IPS-20b (cell line): ENCODE measurements at regions not wholly inside any gene's neighbourhood (a gene's known extent, or its start where the extent isn't known, plus 50 kb on each side); places are given as distances from the start of the nearest gene placed in this dataset.
"Not testable (repeated sequence)": the region's sequence is repeated elsewhere in the genome, so short reads cannot be mapped to it uniquely, and the experiment has no call there.

Source experiments
- H3K27ac ChIP-seq: one replicate; pipeline ENCODE4 v1.5.1; 2013; ENCODE audit warnings: low read length
- H3K27me3 ChIP-seq: 2 replicates; pipeline ENCODE4 v1.6.1; 2013; ENCODE audit warnings: mild to moderate bottlenecking, low read length, inconsistent platforms; ENCODE audit not compliant: insufficient read depth
- H3K36me3 ChIP-seq: 2 replicates; pipeline ENCODE4 v1.6.1; 2013; ENCODE audit warnings: low read depth, mild to moderate bottlenecking, inconsistent platforms, low read length, moderate library complexity; ENCODE audit not compliant: insufficient read depth
- H3K4me1 ChIP-seq: 2 replicates; pipeline ENCODE4 v1.6.1; 2013; ENCODE audit warnings: mild to moderate bottlenecking, control low read depth, inconsistent platforms, low read length, moderate library complexity; ENCODE audit not compliant: insufficient read depth
- H3K4me3 ChIP-seq: 2 replicates; pipeline ENCODE4 v1.5.1; 2013; ENCODE audit warnings: mild to moderate bottlenecking, low read length, inconsistent platforms
- H3K9ac ChIP-seq: 2 replicates; pipeline ENCODE4 v1.6.1; 2013; ENCODE audit warnings: low read depth, mild to moderate bottlenecking, inconsistent platforms, low read length, moderate library complexity
- H3K9me3 ChIP-seq: 2 replicates; pipeline ENCODE4 v1.6.1; 2013; ENCODE audit warnings: mild to moderate bottlenecking, low read depth, low read length, inconsistent platforms; ENCODE audit not compliant: insufficient read depth

DNA sequence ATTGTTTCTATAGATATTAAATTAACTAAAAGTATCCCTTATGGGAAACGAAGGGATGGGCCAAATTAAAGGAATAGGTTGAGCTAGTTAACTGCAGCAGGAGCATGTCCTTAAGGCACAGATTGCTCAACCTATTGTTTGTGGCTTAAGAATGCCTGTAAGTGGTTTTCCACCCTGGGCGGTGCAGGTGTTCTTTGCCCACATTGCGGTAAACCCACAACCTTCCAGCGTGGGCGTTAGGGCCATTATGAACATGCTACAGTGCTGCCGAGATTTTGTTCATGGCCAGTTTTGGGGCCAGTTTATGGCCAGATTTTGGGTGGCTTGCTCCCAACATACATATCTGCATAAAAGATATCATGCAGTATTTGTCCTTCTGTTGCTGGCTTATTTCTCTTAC is 1196.8 kb downstream of the NCAM2 start:
- H3K9ac ChIP-seq, H3K4me3 ChIP-seq, H3K27me3 ChIP-seq, H3K27ac ChIP-seq, H3K9me3 ChIP-seq, H3K36me3 ChIP-seq, H3K4me1 ChIP-seq: not testable (repeated sequence)

DNA sequence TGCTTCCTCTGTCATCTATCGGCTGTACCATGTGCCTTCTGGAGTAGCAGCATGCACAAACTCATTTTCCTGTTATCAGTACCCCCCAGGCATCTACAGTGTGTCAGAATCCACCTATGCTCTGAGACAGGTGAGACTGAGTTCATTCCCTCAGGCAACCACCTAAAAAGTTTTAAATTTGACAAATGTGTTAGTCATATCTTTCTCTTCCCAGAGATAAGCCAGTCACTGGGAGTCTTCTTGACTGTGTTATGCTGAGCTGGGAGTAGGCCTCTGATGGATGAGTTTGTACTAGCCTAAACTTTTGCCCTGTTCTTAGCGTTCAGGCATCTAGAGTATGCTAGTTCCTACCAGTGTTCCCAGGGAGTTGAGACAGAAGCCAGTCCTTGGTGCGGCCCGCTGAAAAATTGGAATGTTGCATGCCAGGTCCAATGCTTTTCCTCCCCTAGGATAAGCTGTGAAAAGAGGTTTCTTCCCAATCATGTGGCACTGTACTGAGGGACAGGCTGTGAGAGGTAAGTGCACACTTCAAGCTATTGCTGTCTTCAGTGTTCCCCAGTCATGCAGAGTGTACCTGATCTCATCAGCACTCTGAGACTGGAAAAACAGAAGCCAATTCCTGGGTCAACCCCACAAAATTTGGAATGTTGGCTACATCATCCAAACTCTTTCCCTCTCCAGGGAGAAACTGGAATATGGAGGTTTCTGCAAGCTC is 1202.3 kb downstream of the NCAM2 start:
- Histone ChIP-seq H3K27me3 (no peaks in the 10 kb centered on the region), H3K36me3 (no peaks in the 10 kb centered on the region), H3K4me1 (no peaks in the 10 kb centered on the region), H3K9me3 (no peaks in the 10 kb centered on the region), H3K4me3 (no peak overlapping the region), H3K27ac (no peak overlapping the region), H3K9ac (no peak overlapping the region)

DNA sequence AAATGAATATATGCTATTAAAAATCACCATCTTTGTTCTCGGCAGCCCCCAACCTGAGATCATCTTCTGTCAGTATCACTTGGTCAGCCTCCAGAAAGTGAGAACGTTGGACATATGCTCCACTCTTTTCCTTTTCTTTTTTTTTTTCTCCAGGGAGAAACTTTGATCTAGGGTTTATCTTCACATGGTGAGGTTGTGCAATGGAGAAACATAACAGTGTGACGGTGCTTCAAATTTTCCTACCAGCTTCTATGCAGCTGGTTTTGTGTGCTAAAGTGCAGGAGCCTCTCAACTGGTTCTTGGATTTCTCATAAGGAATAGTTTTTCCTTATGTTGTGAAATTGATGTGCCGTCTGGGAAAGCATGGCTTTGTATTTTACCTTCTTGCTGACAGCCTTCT is 1202.9 kb downstream of the NCAM2 start:
- Histone ChIP-seq H3K4me1 (no peaks in the 10 kb centered on the region), H3K27me3 (no peaks in the 10 kb centered on the region)

DNA sequence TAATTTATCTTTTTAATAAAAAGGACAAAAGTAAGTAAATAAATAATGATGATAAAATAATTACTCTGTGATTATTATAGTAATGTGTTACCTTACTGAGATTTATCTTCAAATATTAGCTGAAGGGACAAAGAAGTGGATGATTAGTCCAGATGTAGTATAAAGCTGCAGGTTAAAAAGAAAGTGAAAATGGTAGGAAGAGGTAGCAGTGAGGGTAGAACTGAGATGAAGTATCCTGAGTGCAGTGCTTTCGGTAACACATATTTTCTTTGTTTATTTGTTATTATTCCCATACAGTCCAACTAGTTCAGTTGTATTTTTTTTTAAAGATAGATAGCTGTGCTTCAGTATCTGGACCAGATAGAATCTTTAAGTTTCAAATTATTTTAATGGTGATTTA is 1203.5 kb downstream of the NCAM2 start:
- Histone ChIP-seq H3K4me3 (no peak overlapping the region), H3K9me3 (no peaks in the 10 kb centered on the region), H3K4me1 (no peaks in the 10 kb centered on the region), H3K36me3 (no peaks in the 10 kb centered on the region), H3K27ac (no peak overlapping the region), H3K27me3 (no peaks in the 10 kb centered on the region), H3K9ac (no peak overlapping the region)

More for the DNA sequence above, 1202.9 kb downstream of the NCAM2 start:
- no peak overlapping the region for H3K4me3 ChIP-seq
- no peak overlapping the region for H3K27ac ChIP-seq
- no peaks in the 10 kb centered on the region for H3K9me3 ChIP-seq
- H3K9ac ChIP-seq = no peak overlapping the region
- H3K36me3 ChIP-seq = no peaks in the 10 kb centered on the region

DNA sequence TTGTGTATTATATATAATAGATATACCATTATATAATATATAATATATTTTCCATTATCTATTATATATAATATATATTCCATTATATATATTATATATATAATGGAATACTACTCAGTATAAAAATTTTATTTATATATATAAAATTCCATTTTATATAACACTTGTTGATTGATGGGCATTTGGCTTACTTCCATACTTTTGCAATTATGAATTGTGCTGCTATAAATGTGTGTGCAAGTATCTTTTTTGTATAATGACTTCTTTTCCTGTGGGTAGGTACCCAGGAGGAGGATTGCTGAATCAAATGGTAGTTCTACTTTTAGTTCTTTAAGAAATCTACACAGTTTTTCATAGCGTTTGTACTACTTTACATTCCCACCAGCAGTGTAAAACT is 1211.1 kb downstream of the NCAM2 start:
- Histone ChIP-seq H3K4me3 (no peak overlapping the region), H3K4me1 (no peaks in the 10 kb centered on the region), H3K9ac (no peak overlapping the region), H3K9me3 (no peaks in the 10 kb centered on the region), H3K27me3 (no peaks in the 10 kb centered on the region), H3K36me3 (no peaks in the 10 kb centered on the region), H3K27ac (no peak overlapping the region)

DNA sequence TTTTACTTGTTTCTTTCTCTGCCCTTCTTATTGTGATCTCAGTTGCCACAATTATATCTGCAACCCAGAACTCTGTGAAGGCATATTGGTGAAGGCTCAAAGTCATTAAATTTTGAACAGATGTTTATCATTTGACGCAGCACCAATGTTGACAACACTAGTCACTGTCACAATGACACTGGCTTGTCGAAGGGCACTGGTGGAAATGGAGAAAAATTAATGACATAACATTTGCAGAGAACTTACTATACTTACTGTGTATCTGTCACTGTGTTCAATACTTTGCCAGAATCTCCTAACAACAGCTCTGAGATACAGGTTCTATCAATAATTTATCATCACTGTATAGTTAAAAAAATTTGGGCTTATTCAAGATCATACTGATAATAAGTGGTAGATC is 1213.7 kb downstream of the NCAM2 start:
- Histone ChIP-seq H3K9ac (no peak overlapping the region), H3K4me3 (no peak overlapping the region), H3K27me3 (no peaks in the 10 kb centered on the region), H3K9me3 (no peaks in the 10 kb centered on the region), H3K4me1 (no peaks in the 10 kb centered on the region), H3K27ac (no peak overlapping the region), H3K36me3 (no peaks in the 10 kb centered on the region)

- no peak overlapping the region for H3K27ac ChIP-seq
- no peak overlapping the region for H3K4me3 ChIP-seq
- no peaks in the 10 kb centered on the region for H3K4me1 ChIP-seq
- H3K9me3 ChIP-seq = no peaks in the 10 kb centered on the region
- no peaks in the 10 kb centered on the region for H3K36me3 ChIP-seq
- H3K27me3 ChIP-seq = no peaks in the 10 kb centered on the region
- no peak overlapping the region for H3K9ac ChIP-seq
These were observed 1225.2 kb downstream of the NCAM2 start for GRCh38 chr21:22223385-22223784.

- no peaks in the 10 kb centered on the region for H3K9me3 ChIP-seq
- no peaks in the 10 kb centered on the region for H3K27me3 ChIP-seq
- H3K4me3 ChIP-seq = no peak overlapping the region
- no peaks in the 10 kb centered on the region for H3K4me1 ChIP-seq
- no peaks in the 10 kb centered on the region for H3K36me3 ChIP-seq
- no peak overlapping the region for H3K9ac ChIP-seq
- H3K27ac ChIP-seq = no peak overlapping the region
These were observed 1226.1 kb downstream of the NCAM2 start for GRCh38 chr21:22224261-22224660.

- H3K27me3 ChIP-seq = no peaks in the 10 kb centered on the region
- H3K4me3 ChIP-seq = no peak overlapping the region
These were observed 1227.1 kb downstream of the NCAM2 start for GRCh38 chr21:22225299-22225698.

GRCh38 chr21:22231013-22231412 is 1232.8 kb downstream of the NCAM2 start:
- H3K4me1 ChIP-seq = no peaks in the 10 kb centered on the region
- no peak overlapping the region for H3K9ac ChIP-seq
- H3K27me3 ChIP-seq = no peaks in the 10 kb centered on the region
- H3K36me3 ChIP-seq = no peaks in the 10 kb centered on the region
- H3K4me3 ChIP-seq = no peak overlapping the region
- H3K9me3 ChIP-seq = no peaks in the 10 kb centered on the region
- H3K27ac ChIP-seq = no peak overlapping the region

More at GRCh38 chr21:22225299-22225698, 1227.1 kb downstream of the NCAM2 start:
- Histone ChIP-seq H3K36me3 (no peaks in the 10 kb centered on the region), H3K9me3 (no peaks in the 10 kb centered on the region), H3K9ac (no peak overlapping the region), H3K4me1 (no peaks in the 10 kb centered on the region), H3K27ac (no peak overlapping the region)

- H3K36me3 ChIP-seq = no peaks in the 10 kb centered on the region
- no peak overlapping the region for H3K27ac ChIP-seq
- no peak overlapping the region for H3K9ac ChIP-seq
- no peaks in the 10 kb centered on the region for H3K4me1 ChIP-seq
- H3K9me3 ChIP-seq = peaks cover 3% of the 10 kb centered on the region
- no peaks in the 10 kb centered on the region for H3K27me3 ChIP-seq
- no peak overlapping the region for H3K4me3 ChIP-seq
These were observed 1237.8 kb downstream of the NCAM2 start for GRCh38 chr21:22235866-22236590.

- Histone ChIP-seq H3K4me3 (no peak overlapping the region), H3K27ac (no peak overlapping the region), H3K9ac (no peak overlapping the region), H3K4me1 (no peaks in the 10 kb centered on the region), H3K27me3 (no peaks in the 10 kb centered on the region), H3K36me3 (no peaks in the 10 kb centered on the region), H3K9me3 (no peaks in the 10 kb centered on the region)
These were observed 1246.3 kb downstream of the NCAM2 start for GRCh38 chr21:22244516-22244915.
